RWPE2 (cell line): ENCODE measurements at regions not wholly inside any gene's neighbourhood (a gene's known extent, or its start where the extent isn't known, plus 50 kb on each side); places are given as distances from the start of the nearest gene placed in this dataset.

ENCODE experiments used
- ATAC-seq: fragments of 200-7000 bp; cut with Tn5 transposase; 3 replicates; pipeline ENCODE4 v1.9.1; 2021; ENCODE audit warnings: low read depth
- DNase-seq: peaks from one replicate; pipeline ENCODE4 v3.0.0-alpha.2; 2020; ENCODE audit warnings: low spot score
- H3K27ac ChIP-seq: fragments of 450-650 bp; 2 replicates; pipeline ENCODE4 v1.5.1; 2017; ENCODE audit warnings: mild to moderate bottlenecking; ENCODE audit not compliant: poor library complexity, severe bottlenecking
- H3K27me3 ChIP-seq: fragments of 250-450 bp; sonication (Bioruptor Pico); 2 replicates; pipeline ENCODE4 v1.5.1; 2021; ENCODE audit warnings: mild to moderate bottlenecking, moderate library complexity; ENCODE audit not compliant: insufficient read depth, poor library complexity, severe bottlenecking
- H3K36me3 ChIP-seq: fragments of 250-450 bp; sonication (Bioruptor Pico); 2 replicates; pipeline ENCODE4 v1.5.1; 2020; ENCODE audit warnings: low read depth, mild to moderate bottlenecking, moderate library complexity
- H3K4me1 ChIP-seq: fragments of 250-450 bp; sonication (Bioruptor Pico); 2 replicates; pipeline ENCODE4 v1.5.1; 2021; ENCODE audit warnings: mild to moderate bottlenecking, moderate library complexity; ENCODE audit not compliant: insufficient read depth, poor library complexity, severe bottlenecking
- H3K4me3 ChIP-seq: fragments of 250-450 bp; sonication (Bioruptor Pico); 2 replicates; pipeline ENCODE4 v1.5.1; 2021; ENCODE audit warnings: mild to moderate bottlenecking, moderate library complexity; ENCODE audit not compliant: severe bottlenecking
- H3K9me3 ChIP-seq: fragments of 250-450 bp; sonication (Bioruptor Pico); 2 replicates; pipeline ENCODE4 v1.5.1; 2021; ENCODE audit warnings: mild to moderate bottlenecking, moderate library complexity; ENCODE audit not compliant: severe bottlenecking
- TF ChIP-seq, protein P1 (sequence below): fragments of 450-650 bp; IDR thresholded peaks from one replicate; pipeline ENCODE4 v1.5.1; 2017; ENCODE audit warnings: mild to moderate bottlenecking, moderate library complexity; ENCODE audit not compliant: poor library complexity, severe bottlenecking

DNA sequence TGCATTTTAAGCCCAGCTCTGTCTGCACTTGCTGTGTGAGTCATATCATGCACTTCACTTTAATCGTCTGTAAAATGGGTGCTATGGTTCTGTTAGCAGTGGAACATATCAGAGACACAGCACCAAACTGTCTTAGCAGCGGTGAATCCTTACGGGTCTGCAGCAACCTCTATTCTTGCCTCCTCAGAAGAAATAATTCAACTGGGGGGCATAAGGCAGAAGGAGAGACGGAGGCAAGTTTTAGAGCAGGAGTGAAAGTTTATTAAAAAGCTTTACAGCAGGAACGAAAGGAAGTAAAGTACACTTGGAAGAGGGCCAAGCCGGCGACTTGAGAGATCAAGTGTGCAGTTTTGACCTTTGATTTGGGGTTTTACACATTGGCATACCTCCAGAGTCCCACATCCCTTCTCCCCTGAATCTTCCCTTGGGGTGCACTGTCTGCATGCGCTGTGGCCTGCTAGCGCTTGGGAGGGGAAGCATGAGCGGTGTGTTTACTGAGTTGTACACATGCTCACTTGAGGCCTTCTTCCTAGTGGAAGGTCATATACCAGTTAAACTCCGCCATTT lies 109.8 kb downstream of the DDX1 start:
- DNase-seq (no peak), ATAC-seq (no peak)
- Histone ChIP-seq H3K27ac (no peak overlapping the region), H3K4me1 (no peaks in the 10 kb centered on the region), H3K9me3 (no peaks in the 10 kb centered on the region), H3K27me3 (no peaks in the 10 kb centered on the region), H3K4me3 (no peak overlapping the region), H3K36me3 (no peaks in the 10 kb centered on the region)
- TF ChIP-seq, protein P1, sequence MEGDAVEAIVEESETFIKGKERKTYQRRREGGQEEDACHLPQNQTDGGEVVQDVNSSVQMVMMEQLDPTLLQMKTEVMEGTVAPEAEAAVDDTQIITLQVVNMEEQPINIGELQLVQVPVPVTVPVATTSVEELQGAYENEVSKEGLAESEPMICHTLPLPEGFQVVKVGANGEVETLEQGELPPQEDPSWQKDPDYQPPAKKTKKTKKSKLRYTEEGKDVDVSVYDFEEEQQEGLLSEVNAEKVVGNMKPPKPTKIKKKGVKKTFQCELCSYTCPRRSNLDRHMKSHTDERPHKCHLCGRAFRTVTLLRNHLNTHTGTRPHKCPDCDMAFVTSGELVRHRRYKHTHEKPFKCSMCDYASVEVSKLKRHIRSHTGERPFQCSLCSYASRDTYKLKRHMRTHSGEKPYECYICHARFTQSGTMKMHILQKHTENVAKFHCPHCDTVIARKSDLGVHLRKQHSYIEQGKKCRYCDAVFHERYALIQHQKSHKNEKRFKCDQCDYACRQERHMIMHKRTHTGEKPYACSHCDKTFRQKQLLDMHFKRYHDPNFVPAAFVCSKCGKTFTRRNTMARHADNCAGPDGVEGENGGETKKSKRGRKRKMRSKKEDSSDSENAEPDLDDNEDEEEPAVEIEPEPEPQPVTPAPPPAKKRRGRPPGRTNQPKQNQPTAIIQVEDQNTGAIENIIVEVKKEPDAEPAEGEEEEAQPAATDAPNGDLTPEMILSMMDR, result no peak

DNA sequence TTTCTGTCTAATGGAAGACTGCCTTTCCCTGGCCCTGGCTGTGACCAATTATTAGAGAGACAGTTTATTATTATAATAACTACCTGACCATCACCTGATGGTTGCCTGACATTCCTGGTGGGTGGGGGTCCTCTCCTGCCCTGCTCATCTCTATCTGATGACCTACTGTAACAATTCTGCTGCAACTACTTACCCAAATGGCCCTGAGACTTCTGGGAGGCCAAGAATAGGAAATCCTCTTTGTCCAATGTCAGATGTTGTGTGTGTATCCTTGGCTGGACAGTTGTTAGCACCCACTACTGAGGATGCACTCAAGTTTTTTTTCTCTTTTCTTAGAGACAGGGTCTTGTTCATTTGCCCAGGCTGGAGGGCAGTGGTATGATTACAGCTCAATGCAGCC lies 110.3 kb downstream of the DDX1 start:
- ATAC-seq (no peak), DNase-seq (no peak)
- Histone ChIP-seq H3K9me3 (no peaks in the 10 kb centered on the region), H3K27me3 (no peaks in the 10 kb centered on the region), H3K4me1 (no peaks in the 10 kb centered on the region), H3K4me3 (no peak overlapping the region), H3K27ac (no peak overlapping the region), H3K36me3 (no peaks in the 10 kb centered on the region)
- TF ChIP-seq, protein P1, result no peak

DNA sequence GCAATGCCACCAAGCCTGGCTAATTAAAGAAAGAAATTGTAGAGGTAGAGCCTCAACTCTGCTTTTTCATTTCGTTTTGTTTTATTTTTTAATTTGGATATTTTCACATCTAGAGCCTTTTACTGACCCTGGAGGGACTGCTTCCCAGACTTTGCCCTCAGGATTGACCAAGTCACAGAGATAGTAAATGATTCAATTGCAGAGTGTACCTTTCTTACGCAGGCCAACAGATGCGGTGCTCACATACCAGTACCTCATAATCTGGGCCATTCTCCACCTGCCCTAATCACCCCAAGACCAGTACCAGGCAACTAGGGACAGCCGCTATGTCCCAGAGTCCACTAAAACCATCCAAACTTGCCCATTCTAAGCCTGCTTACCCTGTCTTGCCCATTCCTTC lies 110.8 kb downstream of the DDX1 start:
- Histone ChIP-seq H3K36me3 (no peaks in the 10 kb centered on the region), H3K9me3 (no peaks in the 10 kb centered on the region), H3K4me1 (no peaks in the 10 kb centered on the region), H3K27me3 (no peaks in the 10 kb centered on the region), H3K27ac (no peak overlapping the region), H3K4me3 (no peak overlapping the region)
- TF ChIP-seq, protein P1, result no peak
- no peak for DNase-seq
- no peak for ATAC-seq

DNA sequence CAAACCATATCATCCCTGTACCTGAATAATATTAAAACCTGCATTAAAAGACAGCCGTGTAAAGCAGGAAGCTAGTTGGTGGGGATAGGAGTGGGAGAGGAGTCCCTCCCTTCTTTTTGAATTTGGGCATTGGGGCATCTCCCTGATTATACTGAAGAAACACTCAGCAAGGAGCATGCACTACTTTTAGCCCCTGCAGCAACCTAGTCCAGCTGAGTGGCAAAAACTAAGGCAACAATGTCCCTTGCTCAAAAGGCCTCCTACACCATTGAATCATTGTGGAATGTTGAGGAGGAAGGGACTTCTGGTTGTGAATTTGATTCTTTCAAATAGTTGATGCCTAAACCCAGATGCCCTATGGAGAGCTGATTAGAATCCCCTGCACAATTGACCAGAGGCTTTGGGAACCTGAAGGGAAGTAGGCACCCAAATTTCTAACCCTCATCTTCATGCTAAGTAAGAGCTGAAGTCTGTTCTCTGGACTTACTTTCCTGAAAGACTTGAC lies 111.7 kb downstream of the DDX1 start:
- no peak overlapping the region for H3K27ac ChIP-seq
- TF ChIP-seq, protein P1, result no peak
- H3K9me3 ChIP-seq, result no peaks in the 10 kb centered on the region
- DNase-seq, result no peak
- H3K4me1 ChIP-seq, result no peaks in the 10 kb centered on the region
- H3K27me3 ChIP-seq, result no peaks in the 10 kb centered on the region
- H3K36me3 ChIP-seq, result no peaks in the 10 kb centered on the region
- no peak for ATAC-seq
- H3K4me3 ChIP-seq, result no peak overlapping the region

DNA sequence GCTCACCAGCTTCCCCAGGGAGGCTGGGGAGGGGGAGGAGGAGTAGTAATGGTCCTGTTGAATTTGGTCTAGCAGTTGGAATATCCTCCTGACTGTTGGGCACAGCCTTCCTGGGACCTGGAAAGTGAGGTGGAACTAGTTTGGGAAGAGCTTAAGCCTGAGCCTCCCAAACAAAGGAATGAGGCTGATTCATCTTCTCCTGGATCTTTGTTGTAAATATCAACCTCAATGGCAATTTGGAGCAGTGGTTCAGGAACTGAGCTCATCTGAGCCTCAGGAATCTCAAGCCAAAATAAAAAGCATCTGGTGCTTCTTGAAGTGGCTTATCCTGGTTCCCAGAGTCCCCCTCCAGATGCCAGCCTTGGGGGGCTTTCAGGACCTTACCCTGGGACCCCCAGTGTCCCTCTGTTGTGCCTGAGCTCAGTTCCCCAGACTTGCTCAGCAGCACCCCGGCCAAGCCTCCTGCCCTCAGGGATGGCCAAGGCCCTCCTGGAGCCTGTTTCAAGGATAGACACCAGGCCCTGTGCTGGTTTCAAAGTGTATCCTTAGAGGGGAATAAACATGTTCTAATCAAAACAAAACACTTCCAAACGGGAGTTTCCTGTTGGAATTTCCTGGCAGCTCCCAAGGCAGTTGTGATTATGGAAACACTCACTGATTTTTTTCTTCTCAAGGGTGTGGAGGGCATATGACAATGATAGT lies 112.6 kb downstream of the DDX1 start:
- ATAC-seq (no peak), DNase-seq (no peak)
- no peaks in the 10 kb centered on the region for H3K9me3 ChIP-seq
- no peaks in the 10 kb centered on the region for H3K27me3 ChIP-seq
- H3K4me1 ChIP-seq, result no peaks in the 10 kb centered on the region
- H3K27ac ChIP-seq, result no peak overlapping the region
- TF ChIP-seq, protein P1, result no peak
- H3K36me3 ChIP-seq, result no peaks in the 10 kb centered on the region
- no peak overlapping the region for H3K4me3 ChIP-seq
